Tibial nerve (tissue), 4 donors: ENCODE measurements at regions not wholly inside any gene's neighbourhood (a gene's known extent, or its start where the extent isn't known, plus 50 kb on each side); places are given as distances from the start of the nearest gene placed in this dataset.

Experiments used
- CTCF ChIP-seq, 5 experiments: fragments of 200-600 bp in 3 of 5; fragments of 450-650 bp in 2 of 5; sonication (generic) in 3 of 5; IDR thresholded peaks; one replicate each; pipeline ENCODE4 v1.5.1; 2016 to 2019; ENCODE audit warnings: antibody characterized with exemption in 5 of 5, mild to moderate bottlenecking in 3 of 5, moderate library complexity in 2 of 5
- EP300 ChIP-seq, 2 donors: sonication (generic); formaldehyde crosslinking; IDR thresholded peaks; one replicate each; pipeline ENCODE4 v1.6.1; 2017; ENCODE audit warnings: antibody characterized with exemption in 2 of 2, mild to moderate bottlenecking in 1 of 2

GRCh38 chr4:130922955-130923354 is 1827.0 kb downstream of the C4orf33 start:
- TF ChIP-seq CTCF (IDR thresholded peaks at IDR 0.05), result no peak
- no peak for TF ChIP-seq EP300 (IDR thresholded peaks at IDR 0.05)
